Type B pancreatic cell (in vitro differentiated cells): ENCODE measurements at regions not wholly inside any gene's neighbourhood (a gene's known extent, or its start where the extent isn't known, plus 50 kb on each side); places are given as distances from the start of the nearest gene placed in this dataset.

Source experiments
- DNase-seq: peaks from one replicate; pipeline ENCODE4 v3.0.0; 2021; ENCODE audit warnings: mixed read lengths; ENCODE audit not compliant: unreplicated experiment; ENCODE audit errors: extremely low spot score
- H3K27ac Mint-ChIP-seq: 2 replicates; pipeline ENCODE4 v1.8.0; 2021; ENCODE audit warnings: mild to moderate bottlenecking, mixed read lengths
- H3K27me3 Mint-ChIP-seq: 2 replicates; pipeline ENCODE4 v1.8.0; 2021; ENCODE audit warnings: mixed read lengths
- H3K36me3 Mint-ChIP-seq: 2 replicates; pipeline ENCODE4 v1.8.0; 2021; ENCODE audit warnings: mixed read lengths
- H3K4me1 Mint-ChIP-seq: one replicate; pipeline ENCODE4 v1.8.0; 2021; ENCODE audit warnings: mixed read lengths; ENCODE audit not compliant: unreplicated experiment
- H3K4me3 Mint-ChIP-seq: 2 replicates; pipeline ENCODE4 v1.8.0; 2021; ENCODE audit warnings: mild to moderate bottlenecking, mixed read lengths
- H3K9me3 Mint-ChIP-seq: 2 replicates; pipeline ENCODE4 v1.8.0; 2021; ENCODE audit warnings: mixed read lengths
- TF ChIP-seq, protein P1 (sequence below): fragments of 200-600 bp; sonication (generic); conservative IDR thresholded peaks from 2 replicates; pipeline ENCODE4 v1.5.0; 2021; ENCODE audit warnings: antibody characterized with exemption, mild to moderate bottlenecking

DNA sequence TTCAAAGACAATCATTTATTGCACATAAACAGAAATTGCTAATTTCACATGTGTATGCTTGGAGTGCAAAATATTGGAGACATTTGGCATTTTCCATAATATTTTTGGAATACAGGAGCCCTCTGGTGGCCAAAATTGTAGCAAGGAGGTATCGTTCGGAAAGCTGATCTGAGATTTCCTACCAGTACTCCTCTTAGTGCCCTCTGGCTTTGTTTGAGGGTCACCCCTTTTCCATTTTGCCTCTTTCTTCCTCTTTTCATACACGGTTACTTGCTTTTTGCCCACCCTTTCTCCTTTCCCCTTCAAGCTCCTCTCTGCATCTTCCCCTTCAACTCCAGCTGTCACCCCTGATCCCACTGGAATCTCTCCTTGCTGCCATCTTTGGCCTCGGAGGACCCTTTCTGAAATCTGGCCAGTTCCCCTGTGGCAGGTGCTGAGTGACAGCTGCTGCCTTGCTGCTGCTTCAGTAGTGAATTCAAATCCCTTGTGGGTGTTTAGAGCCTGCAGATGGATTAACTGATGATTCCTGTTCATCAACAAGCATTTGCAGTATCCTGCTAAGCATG lies 164.6 kb upstream of the PARP11 start:
- Mint-ChIP-seq H3K36me3 (no peaks in the 10 kb centered on the region), H3K27me3 (peaks cover 32% of the 10 kb centered on the region), H3K27ac (no peak overlapping the region), H3K9me3 (no peaks in the 10 kb centered on the region), H3K4me3 (no peak overlapping the region), H3K4me1 (peaks cover 9% of the 10 kb centered on the region)
- TF ChIP-seq, protein P1, sequence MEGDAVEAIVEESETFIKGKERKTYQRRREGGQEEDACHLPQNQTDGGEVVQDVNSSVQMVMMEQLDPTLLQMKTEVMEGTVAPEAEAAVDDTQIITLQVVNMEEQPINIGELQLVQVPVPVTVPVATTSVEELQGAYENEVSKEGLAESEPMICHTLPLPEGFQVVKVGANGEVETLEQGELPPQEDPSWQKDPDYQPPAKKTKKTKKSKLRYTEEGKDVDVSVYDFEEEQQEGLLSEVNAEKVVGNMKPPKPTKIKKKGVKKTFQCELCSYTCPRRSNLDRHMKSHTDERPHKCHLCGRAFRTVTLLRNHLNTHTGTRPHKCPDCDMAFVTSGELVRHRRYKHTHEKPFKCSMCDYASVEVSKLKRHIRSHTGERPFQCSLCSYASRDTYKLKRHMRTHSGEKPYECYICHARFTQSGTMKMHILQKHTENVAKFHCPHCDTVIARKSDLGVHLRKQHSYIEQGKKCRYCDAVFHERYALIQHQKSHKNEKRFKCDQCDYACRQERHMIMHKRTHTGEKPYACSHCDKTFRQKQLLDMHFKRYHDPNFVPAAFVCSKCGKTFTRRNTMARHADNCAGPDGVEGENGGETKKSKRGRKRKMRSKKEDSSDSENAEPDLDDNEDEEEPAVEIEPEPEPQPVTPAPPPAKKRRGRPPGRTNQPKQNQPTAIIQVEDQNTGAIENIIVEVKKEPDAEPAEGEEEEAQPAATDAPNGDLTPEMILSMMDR: peak; percentile 89
- no peak for DNase-seq

DNA sequence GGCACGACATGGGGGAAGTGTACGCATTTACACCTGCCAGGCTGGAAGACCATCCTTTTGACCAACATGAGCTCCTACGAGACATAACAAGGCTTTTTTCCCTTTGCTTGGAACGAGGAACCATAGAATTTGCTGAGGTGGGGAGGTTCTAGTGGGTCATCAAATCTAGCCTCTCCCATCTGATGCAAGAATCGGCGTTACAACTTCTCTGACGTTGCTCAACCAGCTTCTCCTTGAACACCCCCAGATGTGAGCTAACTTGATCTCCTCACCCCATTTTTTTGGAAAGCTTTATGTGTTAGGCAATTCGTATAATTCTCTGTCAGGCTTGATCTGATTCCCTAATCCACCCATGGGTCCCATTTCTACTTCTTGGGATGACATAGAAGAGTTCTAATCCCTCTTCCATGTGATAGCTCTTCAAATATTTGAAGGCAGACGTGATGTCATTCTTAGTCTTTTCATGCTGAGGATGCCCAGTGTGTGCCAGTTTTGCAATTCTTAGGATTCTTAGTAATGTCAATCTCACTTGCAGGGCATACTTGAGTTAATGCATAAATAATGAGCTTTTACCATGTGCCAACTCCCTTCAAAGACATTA lies 163.6 kb upstream of the PARP11 start:
- H3K27me3 Mint-ChIP-seq: peaks cover 27% of the 10 kb centered on the region
- no peaks in the 10 kb centered on the region for H3K9me3 Mint-ChIP-seq
- H3K36me3 Mint-ChIP-seq: no peaks in the 10 kb centered on the region
- DNase-seq: no peak
- peak overlapping the region; percentile 9 for H3K27ac Mint-ChIP-seq
- no peak overlapping the region for H3K4me3 Mint-ChIP-seq
- H3K4me1 Mint-ChIP-seq: peaks cover 12% of the 10 kb centered on the region
- TF ChIP-seq, protein P1: no peak

DNA sequence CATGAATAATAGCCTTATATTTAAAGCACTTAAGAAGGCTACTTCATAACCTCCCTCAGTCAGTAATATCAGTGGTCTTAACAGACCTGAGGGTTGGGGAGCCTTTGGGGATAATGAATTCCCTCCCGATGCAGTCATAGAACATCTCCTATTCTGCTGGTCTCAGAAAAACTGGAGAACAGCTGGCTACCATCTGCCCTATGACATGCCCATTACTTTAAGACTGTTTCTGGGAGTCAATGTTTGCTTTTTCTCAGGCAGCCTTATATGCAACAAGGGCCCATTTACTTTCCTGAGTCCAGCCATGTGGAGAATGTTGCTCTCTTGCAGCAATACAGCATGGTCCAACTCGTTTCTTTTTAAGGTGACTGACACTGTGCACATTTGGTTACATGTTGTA lies 161.7 kb upstream of the PARP11 start:
- H3K27ac Mint-ChIP-seq: no peak overlapping the region
- H3K4me3 Mint-ChIP-seq: no peak overlapping the region
- H3K9me3 Mint-ChIP-seq: no peaks in the 10 kb centered on the region
- H3K36me3 Mint-ChIP-seq: no peaks in the 10 kb centered on the region
- TF ChIP-seq, protein P1: no peak
- peaks cover 18% of the 10 kb centered on the region for H3K27me3 Mint-ChIP-seq
- peaks cover 13% of the 10 kb centered on the region for H3K4me1 Mint-ChIP-seq
- no peak for DNase-seq

DNA sequence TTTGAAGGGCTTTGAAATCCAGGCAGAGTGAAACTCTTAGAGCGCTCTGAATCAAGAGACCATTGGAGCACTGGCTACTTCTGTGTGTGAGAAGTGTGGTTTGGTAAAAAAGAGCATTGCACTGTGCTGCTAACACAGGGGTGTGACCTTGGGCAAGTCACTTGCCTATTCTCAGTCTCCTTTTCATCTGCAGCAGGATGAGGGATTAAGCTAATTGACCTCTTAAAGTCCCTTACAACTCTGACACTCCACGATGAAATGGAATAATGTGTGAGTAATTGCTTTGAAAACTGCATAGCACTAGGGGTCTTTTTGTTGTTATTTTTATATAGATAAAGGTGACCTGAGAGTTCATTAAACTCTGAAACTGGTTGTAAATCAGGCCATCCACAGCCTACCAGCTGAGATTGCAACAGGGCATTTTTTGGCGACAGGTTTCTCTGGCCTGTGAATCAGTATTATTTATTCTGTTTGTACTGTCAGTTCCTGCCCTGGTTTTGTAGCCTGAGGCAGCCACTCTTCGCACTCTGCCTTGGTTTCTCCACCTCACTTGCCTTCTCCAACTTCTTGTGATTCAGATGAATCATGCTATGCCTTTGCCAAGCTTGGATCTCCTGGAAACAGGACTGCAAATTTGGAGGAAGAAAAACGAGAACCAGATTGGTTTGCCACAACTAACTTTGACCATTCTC lies 159.9 kb upstream of the PARP11 start:
- no peak for DNase-seq
- Mint-ChIP-seq H3K27me3 (peaks cover 16% of the 10 kb centered on the region), H3K4me3 (peak overlapping the region; percentile 37), H3K4me1 (peaks cover 12% of the 10 kb centered on the region), H3K36me3 (peaks cover 5% of the 10 kb centered on the region), H3K9me3 (no peaks in the 10 kb centered on the region), H3K27ac (peak overlapping the region; percentile 79)
- TF ChIP-seq, protein P1: no peak

DNA sequence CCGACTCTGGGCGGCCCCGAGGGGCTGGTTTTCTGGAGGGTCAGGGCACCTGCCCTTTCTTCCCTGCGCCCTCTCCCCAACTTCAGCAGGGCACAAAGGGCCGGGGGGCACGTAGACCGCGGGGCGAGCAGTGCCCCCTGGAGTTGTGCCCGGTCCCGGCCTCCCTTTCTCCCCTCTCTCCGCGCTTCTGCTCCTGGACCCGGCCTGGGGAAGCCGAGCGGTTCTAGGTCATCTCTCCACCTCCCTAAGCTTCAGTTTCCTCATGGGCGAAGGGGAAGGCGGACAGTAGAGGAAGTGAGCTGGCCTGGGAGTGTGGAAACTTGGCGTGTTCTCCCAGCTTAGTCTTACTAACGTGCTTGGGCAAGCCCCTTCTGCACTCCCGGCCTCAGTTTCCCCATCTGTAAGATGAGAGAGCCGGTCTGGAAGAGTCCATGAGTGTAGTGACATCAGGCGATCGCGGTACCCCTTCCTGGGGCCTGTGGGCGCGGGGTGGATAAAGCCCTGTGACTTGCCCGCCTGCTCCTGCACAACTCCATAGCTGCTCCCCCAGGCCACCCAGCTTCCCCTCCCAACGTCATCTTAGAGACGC lies 158.6 kb upstream of the PARP11 start:
- no peak for DNase-seq
- peak overlapping the region; percentile 65 for H3K4me3 Mint-ChIP-seq
- H3K36me3 Mint-ChIP-seq: peaks cover 5% of the 10 kb centered on the region
- peaks cover 16% of the 10 kb centered on the region for H3K27me3 Mint-ChIP-seq
- H3K4me1 Mint-ChIP-seq: peaks cover 14% of the 10 kb centered on the region
- no peaks in the 10 kb centered on the region for H3K9me3 Mint-ChIP-seq
- TF ChIP-seq, protein P1: no peak
- H3K27ac Mint-ChIP-seq: peak overlapping the region; percentile 90
